ENCODE measurements at regions not wholly inside any gene's neighbourhood (a gene's known extent, or its start where the extent isn't known, plus 50 kb on each side); places are given as distances from the start of the nearest gene placed in this dataset.

DNA sequence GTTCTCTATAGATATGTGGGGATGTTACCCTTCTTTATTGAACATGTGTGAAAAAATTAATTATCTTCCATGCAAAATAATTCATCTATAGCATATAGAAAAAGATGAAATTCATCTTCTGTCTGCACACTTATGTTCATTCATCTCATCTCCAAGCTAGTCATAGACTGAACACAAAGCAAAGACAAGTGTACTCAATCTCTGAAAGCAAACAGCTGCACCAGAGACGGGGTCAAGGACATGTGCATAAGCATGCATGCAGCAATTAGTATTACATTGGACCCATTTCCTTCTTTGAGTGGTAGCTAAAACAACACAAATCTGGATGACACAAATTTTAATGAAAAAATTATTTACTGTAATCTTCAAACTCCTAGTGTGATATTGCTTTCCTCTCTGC is 547.0 kb upstream of the COX7C start:
- TF ChIP-seq RAD21 (IDR thresholded peaks at IDR 0.05; ENCODE audit: low read depth) (no peak), ZBTB7A (IDR thresholded peaks at IDR 0.05; ENCODE audit: low read depth) (no peak), TEAD4 (IDR thresholded peaks at IDR 0.05) (no peak), TCF12 (IDR thresholded peaks at IDR 0.05; ENCODE audit: low read depth) (no peak), MAX (IDR thresholded peaks at IDR 0.05) (no peak), EGR1 (IDR thresholded peaks at IDR 0.05) (no peak), FOXM1 (IDR thresholded peaks at IDR 0.05; ENCODE audit: borderline replicate concordance, low read depth) (no peak), CEBPB (IDR thresholded peaks at IDR 0.05) (no peak), TAF1 (IDR thresholded peaks at IDR 0.05; ENCODE audit: low read depth) (no peak), NFIC (IDR thresholded peaks at IDR 0.05) (no peak), EP300 (IDR thresholded peaks at IDR 0.05; ENCODE audit: borderline replicate concordance) (no peak), CREB1 (IDR thresholded peaks at IDR 0.05; ENCODE audit: low read depth) (no peak), YY1 (IDR thresholded peaks at IDR 0.05; ENCODE audit: low read depth) (no peak), REST (IDR thresholded peaks at IDR 0.05; ENCODE audit: low read depth) (no peak)
- TF ChIP-seq, protein P1, sequence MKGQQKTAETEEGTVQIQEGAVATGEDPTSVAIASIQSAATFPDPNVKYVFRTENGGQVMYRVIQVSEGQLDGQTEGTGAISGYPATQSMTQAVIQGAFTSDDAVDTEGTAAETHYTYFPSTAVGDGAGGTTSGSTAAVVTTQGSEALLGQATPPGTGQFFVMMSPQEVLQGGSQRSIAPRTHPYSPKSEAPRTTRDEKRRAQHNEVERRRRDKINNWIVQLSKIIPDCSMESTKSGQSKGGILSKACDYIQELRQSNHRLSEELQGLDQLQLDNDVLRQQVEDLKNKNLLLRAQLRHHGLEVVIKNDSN (IDR thresholded peaks at IDR 0.05), result no peak

DNA sequence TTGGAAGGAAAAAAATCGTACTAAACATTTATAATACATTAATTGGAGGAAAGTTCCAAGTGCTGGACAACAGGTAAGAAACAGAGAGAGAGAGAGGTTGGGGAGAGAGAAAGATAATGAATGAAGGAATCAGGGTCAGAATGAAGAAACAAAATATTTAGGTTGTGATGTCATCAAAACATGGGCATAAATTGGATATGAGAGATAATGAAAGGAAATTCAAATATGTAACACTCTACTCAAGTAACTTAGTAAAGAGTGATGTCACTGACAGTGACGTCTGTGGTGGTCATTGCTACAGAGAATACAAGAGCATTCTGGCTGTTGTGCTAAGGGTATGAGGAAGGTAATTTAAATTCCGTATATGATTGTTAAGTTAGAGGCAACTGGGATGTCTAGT is 543.4 kb upstream of the COX7C start:
- no peak for TF ChIP-seq CEBPB (IDR thresholded peaks at IDR 0.05)
- no peak for TF ChIP-seq RAD21 (IDR thresholded peaks at IDR 0.05; ENCODE audit: low read depth)
- TF ChIP-seq, protein P1 (IDR thresholded peaks at IDR 0.05), result no peak
- no peak for TF ChIP-seq EP300 (IDR thresholded peaks at IDR 0.05; ENCODE audit: borderline replicate concordance)
- no peak for TF ChIP-seq FOXM1 (IDR thresholded peaks at IDR 0.05; ENCODE audit: borderline replicate concordance, low read depth)
- TF ChIP-seq TEAD4 (IDR thresholded peaks at IDR 0.05), result no peak
- TF ChIP-seq REST (IDR thresholded peaks at IDR 0.05; ENCODE audit: low read depth), result no peak
- no peak for TF ChIP-seq EGR1 (IDR thresholded peaks at IDR 0.05)
- no peak for TF ChIP-seq NFIC (IDR thresholded peaks at IDR 0.05)
- TF ChIP-seq MAX (IDR thresholded peaks at IDR 0.05), result no peak
- no peak for TF ChIP-seq CREB1 (IDR thresholded peaks at IDR 0.05; ENCODE audit: low read depth)
- no peak for TF ChIP-seq YY1 (IDR thresholded peaks at IDR 0.05; ENCODE audit: low read depth)
- TF ChIP-seq TCF12 (IDR thresholded peaks at IDR 0.05; ENCODE audit: low read depth), result no peak
- no peak for TF ChIP-seq ZBTB7A (IDR thresholded peaks at IDR 0.05; ENCODE audit: low read depth)

DNA sequence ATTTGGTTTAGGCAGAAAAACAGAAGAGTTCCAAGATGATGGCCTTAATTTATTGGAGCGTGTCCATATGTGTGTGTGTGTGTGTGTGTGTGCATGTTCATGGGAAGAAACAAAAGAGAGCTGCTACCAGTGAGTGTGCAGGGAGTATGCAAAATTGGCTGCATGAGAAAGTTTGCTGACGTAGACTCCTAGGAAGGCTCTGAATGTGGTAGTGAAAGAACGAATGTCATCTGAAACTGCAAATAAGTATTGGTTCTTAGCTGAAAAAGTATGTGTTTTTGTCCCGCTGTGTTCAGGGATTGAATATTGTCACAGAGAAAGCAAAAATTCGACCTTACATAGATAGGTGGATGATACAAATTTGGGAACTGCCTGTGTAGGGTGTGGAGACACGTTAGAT is 542.6 kb upstream of the COX7C start:
- TF ChIP-seq RAD21 (IDR thresholded peaks at IDR 0.05; ENCODE audit: low read depth), result no peak
- TF ChIP-seq, protein P1 (IDR thresholded peaks at IDR 0.05), result no peak
- TF ChIP-seq TAF1 (IDR thresholded peaks at IDR 0.05; ENCODE audit: low read depth), result no peak
- TF ChIP-seq REST (IDR thresholded peaks at IDR 0.05; ENCODE audit: low read depth), result no peak
- no peak for TF ChIP-seq TEAD4 (IDR thresholded peaks at IDR 0.05)
- no peak for TF ChIP-seq TCF12 (IDR thresholded peaks at IDR 0.05; ENCODE audit: low read depth)
- TF ChIP-seq EGR1 (IDR thresholded peaks at IDR 0.05), result no peak
- no peak for TF ChIP-seq FOXM1 (IDR thresholded peaks at IDR 0.05; ENCODE audit: borderline replicate concordance, low read depth)

GRCh38 chr5:86095092-86095491 is 522.6 kb upstream of the COX7C start:
- TF ChIP-seq NFIC (IDR thresholded peaks at IDR 0.05) (no peak), CEBPB (IDR thresholded peaks at IDR 0.05) (no peak), TEAD4 (IDR thresholded peaks at IDR 0.05) (no peak), FOXM1 (IDR thresholded peaks at IDR 0.05; ENCODE audit: borderline replicate concordance, low read depth) (no peak), TCF12 (IDR thresholded peaks at IDR 0.05; ENCODE audit: low read depth) (no peak), REST (IDR thresholded peaks at IDR 0.05; ENCODE audit: low read depth) (no peak), EGR1 (IDR thresholded peaks at IDR 0.05) (no peak), CREB1 (IDR thresholded peaks at IDR 0.05; ENCODE audit: low read depth) (no peak), YY1 (IDR thresholded peaks at IDR 0.05; ENCODE audit: low read depth) (no peak), TAF1 (IDR thresholded peaks at IDR 0.05; ENCODE audit: low read depth) (no peak), RAD21 (IDR thresholded peaks at IDR 0.05; ENCODE audit: low read depth) (no peak), ZBTB7A (IDR thresholded peaks at IDR 0.05; ENCODE audit: low read depth) (no peak), MAX (IDR thresholded peaks at IDR 0.05) (no peak), EP300 (IDR thresholded peaks at IDR 0.05; ENCODE audit: borderline replicate concordance) (no peak)
- TF ChIP-seq, protein P1 (IDR thresholded peaks at IDR 0.05), result no peak
